Tongue (tissue), 1 donor: ENCODE measurements at regions not wholly inside any gene's neighbourhood (a gene's known extent, or its start where the extent isn't known, plus 50 kb on each side); places are given as distances from the start of the nearest gene placed in this dataset.

Experiments
- DNase-seq: peaks from one replicate; pipeline ENCODE4 v3.0.0-alpha.2; 2015

DNA sequence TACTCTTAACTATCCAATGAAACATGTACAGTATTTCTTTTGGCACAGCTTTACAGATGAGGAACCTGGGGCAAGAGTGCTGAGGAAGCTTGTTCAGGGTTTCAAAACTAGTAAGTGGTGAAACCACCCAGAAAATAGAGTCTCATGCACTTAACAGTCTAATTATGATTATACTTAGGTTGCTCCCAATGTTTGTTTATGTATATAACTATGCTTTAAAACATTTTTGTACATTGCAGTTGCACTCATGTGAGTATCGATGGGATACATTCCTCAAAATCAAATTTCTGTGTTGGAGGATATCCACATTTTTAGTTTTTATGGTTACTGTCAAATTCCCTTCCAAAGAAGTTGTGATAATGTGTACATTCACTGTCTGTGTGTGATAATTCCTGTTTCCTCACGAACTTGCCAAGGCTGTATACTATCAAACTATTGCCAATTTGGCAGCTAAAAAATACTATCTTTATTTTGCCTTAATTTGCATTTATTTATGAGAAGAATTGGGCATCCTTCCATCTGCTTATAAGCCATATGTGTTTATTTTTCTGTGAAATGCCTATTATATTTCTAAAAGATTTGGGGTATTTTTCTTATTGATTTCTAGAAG is 143.9 kb upstream of the SSTR1 start:
- peak; percentile 4 for DNase-seq

DNA sequence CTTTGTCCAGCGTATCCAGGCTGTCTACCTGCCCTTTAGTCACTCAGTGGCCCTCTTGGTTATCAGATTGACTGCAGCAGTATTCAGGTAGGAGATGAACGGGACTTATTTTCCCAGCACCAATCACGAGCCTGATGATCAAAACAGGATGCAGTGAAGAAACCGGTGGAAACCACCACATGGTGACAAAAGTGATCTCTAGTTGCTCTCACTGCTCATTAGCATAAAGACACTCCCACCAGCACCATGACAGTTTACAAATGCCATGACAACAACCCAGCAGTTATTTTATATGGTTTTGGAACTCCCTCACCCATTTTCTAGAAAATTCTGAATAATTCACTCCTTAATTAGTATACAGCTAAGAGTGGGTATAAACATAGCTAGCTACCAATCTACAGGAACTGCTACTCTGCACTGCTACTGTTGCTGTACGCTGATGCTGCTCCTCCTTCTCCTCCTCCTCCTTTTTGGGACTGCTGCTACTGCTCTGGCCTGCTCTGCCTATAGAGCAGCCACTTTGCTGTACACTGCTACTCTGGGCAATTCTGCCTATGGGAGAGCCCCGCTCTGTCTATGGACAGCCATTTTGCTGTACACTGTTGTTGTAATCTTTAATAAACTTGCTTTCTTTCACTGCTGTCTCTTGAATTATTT is 142.5 kb upstream of the SSTR1 start:
- DNase-seq = no peak

DNA sequence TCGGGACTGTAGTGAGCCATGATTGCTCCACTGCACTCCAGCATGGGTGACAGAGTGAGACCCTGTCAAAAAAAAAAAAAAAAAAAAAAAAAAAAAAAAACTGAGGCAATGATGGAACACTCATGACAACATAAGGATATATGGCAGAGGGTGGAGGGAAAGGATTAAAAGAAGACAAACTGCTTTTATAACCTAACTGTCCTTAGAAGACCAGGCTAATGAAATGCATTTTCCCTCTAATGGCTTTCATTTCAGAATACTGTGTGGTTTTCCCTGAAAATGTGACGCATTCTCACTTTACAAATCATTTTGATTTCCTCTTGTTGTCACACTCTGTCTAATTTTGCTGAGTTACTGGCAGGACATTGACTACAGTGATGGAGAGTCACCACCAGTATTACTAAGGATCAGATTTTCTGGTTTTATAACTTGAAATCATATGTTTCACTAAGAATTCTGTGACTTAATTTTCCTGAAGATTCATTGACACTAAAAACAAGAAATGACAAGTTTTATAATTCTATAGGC is 137.6 kb upstream of the SSTR1 start:
- DNase-seq = no peak

DNA sequence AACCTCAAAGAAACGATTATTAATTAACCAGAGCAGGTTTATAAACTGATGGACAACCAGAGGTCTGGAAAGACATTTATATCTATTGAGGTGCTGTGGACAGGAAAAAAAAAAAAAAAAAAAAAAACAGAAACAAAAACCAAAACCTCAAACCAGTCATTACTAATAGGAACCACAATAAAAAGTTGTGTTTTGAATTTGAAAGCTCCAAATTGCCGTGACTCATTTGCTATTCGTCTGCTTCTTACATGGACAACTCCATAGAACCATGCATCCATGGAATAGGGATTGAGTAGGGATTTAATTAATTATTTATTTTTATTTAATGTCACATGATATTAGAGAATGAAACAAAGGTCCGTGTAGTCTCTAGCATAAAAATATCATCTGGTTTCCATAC is 134.1 kb upstream of the SSTR1 start:
- DNase-seq = no peak

DNA sequence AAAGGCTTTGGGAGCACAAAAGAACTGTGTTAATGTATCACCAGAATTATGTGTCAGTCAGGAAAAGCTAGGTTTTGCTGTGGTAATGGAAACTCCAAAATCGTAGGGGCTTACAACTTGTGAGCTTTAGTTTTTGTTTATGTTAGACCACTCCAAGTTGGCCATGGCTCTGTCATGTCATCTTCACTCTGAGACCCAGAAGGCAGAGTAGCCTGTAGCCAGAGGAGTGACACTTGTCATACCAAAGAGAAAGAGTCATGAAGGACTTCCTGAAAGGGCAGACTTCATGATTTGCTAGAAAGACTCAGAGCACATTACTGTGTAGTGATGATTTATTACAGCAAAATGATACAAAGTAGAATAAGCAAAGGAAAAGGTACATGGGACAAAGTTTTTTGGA is 133.6 kb upstream of the SSTR1 start:
- no peak for DNase-seq

DNA sequence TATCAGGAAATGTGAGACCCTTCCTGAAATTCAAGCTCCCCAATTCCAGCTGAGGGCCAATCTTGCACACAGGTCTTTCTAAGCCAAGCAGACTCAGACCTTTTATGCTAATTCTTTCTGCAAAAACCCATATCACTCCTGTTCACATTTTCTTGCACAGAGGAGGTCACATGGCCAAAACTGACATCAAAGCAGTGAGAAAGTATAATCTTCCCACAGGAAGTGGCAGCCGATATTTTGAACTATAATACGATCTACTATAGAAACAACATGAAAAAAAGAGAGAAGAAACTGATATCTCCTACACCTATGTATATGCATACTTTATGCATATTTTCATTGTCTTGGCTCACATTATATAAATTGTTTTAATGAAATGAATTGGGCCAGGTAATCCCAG is 132.9 kb upstream of the SSTR1 start:
- no peak for DNase-seq

DNA sequence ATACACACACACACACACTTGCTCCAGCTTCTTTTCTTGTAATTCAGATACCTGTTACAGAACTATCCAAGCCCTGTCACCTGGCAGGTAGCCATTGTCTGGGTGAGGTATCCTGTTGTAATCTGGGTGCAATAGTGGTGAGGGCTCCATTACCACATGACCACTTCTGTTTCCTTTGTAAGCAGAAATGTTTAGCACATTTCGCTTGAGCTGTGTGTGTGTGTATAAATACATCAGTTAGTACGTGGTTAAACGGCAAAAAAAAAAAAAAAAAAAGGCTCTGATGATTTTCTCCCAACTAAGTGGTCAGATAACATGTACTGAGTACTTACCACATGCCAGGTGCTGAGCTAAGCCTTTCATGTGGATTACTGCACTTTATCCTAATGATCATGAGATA is 129.3 kb upstream of the SSTR1 start:
- DNase-seq = no peak

DNA sequence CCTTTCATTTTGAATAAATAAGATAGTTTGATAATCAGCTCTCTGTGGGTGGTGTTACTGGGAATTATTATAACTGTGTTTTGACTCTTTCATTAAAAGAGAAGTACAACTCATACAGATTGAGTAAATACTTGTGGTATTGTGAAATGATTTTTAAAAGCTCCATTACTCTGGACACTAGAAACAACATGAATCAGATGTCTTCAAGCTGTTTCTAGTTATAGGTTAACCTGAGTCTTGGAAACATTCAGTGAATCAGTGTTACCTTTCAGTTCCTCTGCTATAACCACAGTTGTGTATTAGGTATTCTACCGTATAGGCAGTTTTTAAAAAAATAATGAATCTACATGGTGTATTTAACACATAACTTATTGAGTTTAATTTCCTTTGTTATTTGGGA is 128.4 kb upstream of the SSTR1 start:
- no peak for DNase-seq

DNA sequence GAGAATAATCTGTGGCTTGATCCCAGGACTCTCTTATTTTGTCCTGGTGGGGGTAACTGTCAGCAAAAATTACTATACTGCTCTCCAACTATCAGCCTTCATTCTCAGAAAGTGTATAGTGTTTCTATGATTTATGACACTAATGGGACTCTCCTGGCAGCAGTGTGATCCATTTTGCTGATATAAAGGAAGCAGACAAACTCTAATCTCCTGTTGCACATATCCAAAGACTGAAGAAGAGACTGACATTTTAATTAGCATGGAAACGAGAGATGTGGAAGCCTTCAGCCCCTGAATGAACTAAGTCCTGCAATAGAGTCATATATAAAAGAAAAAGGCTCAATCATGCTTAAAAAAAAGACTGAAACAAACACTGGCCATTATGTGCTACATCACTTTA is 127.8 kb upstream of the SSTR1 start:
- no peak for DNase-seq

DNA sequence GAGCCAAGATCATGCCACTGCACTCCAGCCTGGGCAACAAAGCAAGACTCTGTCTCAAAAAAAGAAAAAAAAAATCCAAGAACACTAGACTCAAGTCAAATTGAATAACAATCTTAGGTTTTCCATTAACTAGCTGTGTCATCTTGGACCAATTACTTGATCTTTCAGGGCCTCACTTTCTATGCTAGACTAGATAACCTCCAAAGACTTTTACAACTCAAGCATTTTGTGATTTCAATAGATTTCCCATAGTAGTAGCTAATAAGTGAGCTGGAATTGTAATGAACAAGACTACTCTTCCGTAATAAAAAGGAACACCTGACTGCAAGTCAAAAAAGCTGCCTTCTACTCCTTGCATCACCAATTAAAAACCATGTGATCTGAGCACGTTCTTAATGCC is 127.0 kb upstream of the SSTR1 start:
- DNase-seq = no peak

DNA sequence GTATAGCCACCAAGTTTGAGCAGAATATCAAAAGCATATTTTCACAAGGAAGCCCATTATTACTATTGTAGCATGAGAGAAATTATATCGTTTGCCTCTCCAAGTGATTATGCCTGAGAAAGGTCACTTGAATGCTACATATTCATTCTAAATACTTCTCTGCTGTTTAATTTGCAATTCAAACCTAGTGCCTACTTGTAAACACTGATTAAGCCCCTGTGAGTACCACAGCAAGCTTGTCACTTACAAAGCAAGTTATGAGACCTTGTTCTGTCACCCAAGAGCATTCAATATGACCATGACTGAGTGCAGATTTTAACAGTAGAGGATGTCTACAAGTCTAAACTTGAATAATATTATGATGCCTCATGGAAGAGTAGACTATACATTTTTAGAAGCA is 124.7 kb upstream of the SSTR1 start:
- no peak for DNase-seq

DNA sequence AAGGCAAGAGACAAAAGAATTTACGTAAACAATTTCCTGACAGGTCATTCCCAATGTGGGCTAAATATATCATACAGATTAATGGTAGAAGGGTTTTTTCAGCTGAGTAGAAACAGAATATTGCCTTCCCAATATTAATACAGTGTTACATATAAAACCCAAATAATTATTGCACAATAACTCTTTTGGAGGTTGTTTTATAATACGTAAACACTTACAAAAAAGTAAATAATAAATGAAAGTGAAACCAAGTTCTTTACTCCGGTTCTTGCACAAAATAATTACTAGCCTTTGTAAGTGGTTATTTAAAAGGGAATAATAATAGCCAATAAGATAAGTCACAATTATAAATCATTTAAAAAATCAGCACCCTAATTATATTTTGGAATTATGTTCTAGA is 118.6 kb upstream of the SSTR1 start:
- DNase-seq = no peak

DNA sequence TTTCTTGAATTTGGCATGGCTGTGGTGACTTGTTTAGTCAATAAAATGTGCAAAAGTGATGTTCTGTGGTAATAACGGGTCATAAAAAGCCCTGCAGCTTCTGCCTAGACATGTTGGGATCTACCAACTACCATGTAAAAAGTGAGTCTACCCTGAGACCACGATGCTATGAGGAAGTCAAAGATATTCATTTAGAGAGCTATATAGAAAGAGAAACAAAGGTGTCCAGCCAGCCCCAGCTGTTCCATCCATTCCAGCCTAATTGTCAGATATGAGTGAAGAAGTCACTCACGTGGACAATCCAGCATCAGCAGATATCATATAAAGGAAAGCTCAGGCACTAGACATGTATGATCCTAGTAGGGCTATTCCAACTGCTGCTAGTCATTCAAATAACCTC is 117.2 kb upstream of the SSTR1 start:
- DNase-seq = no peak

DNA sequence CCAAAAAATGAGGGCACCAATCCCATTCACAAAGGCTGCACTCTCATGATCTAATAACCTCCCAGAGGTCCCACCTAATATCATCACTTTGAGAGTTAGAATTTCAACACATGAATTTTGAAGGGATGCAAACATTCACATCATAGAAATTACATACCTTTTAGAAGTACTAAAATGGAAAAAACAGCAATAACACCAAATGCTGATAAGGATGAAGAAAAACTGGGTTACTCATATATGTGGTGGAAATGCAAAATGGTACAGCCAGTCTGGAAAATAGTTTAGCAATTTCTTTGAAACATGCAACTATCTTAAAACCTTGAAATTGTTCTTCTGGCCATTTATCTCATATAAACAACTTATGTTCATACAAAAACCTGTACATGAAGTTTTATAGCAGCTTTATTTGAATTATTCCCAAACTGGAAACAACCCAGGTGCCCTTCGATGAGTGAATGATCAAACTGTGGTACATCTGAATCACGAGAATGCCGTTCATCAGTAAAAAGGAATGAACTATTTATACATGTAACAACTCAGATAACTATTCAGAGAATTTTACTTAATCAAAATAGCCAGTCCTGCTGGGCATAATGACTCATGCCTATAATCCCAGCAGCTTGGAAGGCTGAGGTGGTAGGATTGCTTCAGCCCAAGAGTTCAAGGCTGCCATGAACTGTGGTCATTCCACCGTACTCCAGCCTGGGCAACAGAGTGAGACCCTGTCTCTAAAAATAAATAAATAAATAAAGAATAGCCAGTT is 109.4 kb upstream of the SSTR1 start:
- no peak for DNase-seq

DNA sequence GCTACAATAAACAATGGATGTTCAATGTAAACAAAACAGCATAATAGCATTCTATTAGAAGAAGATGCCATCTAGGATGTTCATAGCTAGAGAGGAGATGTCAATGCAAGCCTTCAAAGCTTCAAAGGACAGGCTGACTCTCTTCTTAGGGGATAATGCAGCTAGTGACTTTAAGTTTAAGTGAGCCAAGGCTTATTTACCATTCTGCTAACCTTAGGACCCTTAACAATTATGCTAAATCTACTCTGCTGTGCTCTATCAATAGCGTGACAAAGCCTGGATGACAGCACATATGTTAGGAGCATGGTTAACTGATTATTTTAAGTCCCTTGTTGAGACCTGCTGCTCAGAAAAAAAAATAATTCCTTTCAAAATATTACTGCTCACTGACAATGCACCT is 106.0 kb upstream of the SSTR1 start:
- DNase-seq = no peak

DNA sequence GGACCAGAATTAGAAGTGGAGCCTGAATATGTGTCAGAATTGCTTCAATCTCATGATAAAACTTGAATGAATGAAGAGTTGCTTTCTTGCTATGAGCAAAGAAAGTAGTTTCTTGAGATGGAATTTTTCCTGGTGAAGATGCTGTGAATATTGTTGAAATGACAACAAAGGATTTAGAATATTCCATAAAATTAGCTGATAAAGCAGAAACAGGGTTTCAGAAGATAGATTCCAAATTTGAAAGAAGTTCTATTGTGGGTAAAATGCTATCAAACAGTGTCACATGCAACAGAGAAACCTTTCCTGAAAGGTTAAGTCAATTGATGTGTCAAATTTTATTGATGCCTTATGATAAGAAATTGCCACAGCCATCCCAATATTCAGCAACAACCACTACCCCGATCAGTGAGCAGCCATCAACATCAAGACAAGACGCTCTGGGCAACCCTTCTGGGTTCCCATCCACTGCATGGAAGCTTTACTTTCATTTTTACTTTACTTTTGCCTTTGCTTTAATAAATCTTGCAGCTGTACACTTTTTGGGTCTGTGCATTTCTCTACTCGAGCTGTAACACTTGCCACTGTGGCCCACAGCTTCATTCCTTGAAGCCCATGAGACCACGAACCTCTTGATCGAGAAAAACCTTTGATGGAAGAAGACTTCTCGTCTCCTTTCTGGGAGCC is 104.0 kb upstream of the SSTR1 start:
- DNase-seq = no peak

DNA sequence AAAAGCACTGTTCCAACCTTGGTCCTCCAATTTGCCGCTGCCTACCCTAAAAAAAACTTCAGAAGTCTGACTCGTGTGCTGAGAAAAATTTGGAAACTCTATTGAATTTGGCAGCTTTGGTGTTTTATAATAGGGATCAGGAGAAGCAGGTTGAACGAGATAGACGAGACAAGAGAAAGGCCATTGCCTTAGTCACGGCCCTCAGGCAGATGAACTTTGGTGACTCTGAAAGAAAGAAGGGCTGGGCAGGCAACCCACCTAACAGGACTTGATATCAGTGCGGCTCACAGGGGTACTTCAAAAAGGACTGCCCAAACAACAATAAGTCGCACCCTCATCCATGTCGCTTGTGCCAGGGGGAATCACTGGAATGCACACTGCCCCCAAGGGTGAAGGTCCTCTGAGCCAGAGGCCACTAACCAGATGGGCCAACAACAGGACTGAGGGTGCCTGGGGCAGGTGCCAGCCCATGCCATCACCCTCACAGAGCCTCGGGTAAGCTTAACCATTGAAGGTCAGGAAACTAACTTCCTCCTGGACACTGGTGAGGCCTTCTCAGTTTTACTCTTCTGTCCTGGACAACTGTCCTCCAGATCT is 102.5 kb upstream of the SSTR1 start:
- DNase-seq = no peak

DNA sequence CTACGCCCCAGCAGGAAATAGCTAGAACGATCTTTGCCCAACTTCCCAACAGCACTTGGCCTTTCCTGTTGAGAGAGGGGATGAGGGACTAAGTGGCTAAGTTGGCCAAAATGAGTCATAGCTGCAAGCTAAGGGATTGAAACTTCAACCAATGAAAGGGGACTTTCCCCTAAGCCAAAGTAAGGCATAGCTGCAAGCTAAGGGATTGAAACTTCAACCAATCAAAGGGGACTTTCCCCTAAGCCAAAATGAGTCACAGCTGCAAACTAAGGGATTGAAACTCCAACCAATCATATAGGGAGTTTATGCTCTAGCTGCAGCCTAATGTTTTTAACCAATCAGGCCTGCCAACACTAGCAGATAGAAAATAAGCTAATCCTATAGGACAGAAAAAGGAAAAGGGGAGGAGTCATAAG is 100.5 kb upstream of the SSTR1 start:
- DNase-seq = no peak

DNA sequence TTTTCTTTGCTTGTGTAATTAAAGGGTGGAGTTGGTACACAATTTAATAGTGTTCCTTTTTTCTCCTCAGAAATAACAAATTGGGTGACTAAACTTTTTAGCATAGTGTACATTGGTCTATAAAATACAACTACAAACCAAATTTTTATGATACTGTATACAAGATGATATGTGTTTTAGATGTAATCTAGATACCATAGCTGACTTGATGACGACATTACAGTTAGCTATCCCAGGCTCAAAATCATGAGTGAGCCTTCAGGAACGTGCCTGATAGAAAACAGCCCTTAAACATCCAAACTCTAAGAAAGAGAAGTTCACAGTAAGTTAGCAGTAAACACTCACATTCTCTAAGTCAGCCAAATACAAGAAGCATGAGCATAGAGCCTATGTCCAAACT is 99.0 kb upstream of the SSTR1 start:
- no peak for DNase-seq

DNA sequence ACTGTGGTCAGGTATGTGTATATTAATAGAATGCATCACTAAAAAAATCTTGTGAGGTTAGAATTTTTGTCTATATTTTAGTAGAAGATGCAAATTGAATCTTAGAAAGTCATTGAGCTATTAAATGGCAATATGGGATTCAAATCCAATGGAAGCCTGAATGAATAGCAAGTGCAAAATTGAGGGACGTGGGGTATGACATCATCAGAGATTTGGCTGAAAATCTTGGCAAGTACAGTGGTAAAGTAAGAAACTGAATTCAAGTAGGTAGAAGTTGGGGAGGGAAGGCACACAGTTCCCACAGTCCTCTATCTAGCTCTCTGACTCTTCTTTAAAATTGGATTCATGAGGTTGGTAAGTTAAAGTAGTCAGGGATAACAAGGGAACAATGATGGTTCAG is 97.4 kb upstream of the SSTR1 start:
- no peak for DNase-seq

DNA sequence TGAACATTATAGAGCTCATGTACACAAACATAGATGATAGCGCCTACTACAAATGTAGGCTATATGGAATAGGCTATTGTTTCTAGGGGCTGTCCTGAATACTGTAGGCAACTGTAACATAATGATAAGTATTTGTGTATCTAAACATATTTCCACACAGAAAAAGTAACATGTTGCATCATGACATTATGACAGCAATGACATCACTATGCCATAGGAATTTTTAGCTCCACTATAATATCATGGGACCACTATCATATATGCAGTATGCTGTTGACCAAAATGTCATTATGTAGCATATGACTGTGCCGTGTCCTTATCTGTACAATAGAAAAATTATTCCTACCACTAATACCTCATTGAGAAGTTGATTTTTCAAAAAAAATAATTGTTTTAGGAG is 96.7 kb upstream of the SSTR1 start:
- no peak for DNase-seq

DNA sequence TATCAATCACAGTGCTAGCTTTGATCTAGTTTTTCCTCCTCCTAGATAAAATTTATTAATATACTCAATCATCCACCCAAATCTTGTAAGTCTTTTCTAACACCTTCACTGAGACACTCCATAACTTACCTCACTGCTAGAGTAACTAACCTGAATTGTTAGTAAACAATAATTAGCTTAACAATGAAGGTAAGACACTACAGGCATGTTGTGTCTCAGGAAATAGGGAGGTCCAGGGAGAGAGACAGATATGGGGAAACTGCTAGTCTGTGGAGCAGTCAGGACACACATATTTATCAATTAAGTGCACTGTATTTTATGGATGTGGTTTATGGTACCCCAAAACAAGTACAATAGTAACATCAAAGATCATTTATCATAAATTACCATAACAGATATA is 94.2 kb upstream of the SSTR1 start:
- no peak for DNase-seq

DNA sequence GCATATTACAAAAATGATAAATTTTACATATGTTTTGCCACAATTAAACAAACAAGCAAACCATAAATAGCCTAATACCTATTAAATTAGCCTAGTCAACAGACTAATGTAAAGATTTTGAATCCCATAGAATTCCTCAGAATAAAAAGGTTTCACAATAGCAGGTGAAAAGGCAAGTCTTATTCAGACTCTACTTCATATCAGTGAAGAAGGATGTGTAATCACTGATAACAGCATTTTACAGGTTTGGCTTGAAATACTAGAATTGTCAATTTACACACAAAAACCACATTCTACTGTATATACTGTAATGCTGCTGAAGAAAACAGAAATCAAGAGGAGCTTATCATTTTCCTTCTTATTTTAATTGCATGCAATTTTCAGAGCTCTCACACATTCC is 90.8 kb upstream of the SSTR1 start:
- DNase-seq = no peak
